Myocyte (in vitro differentiated cells): ENCODE measurements at regions not wholly inside any gene's neighbourhood (a gene's known extent, or its start where the extent isn't known, plus 50 kb on each side); places are given as distances from the start of the nearest gene placed in this dataset.

Experiments used
- DNase-seq: peaks from one replicate; pipeline ENCODE4 v3.0.0-alpha.2; 2012; ENCODE audit warnings: low read depth

GRCh38 chr4:59223292-59223941 is 1976.7 kb upstream of the ADGRL3 start:
- DNase-seq, result no peak

- no peak for DNase-seq
Observed at GRCh38 chr4:59238212-59238611, 1961.9 kb upstream of the ADGRL3 start.

GRCh38 chr4:59240011-59240410 is 1960.1 kb upstream of the ADGRL3 start:
- DNase-seq, result no peak

DNA sequence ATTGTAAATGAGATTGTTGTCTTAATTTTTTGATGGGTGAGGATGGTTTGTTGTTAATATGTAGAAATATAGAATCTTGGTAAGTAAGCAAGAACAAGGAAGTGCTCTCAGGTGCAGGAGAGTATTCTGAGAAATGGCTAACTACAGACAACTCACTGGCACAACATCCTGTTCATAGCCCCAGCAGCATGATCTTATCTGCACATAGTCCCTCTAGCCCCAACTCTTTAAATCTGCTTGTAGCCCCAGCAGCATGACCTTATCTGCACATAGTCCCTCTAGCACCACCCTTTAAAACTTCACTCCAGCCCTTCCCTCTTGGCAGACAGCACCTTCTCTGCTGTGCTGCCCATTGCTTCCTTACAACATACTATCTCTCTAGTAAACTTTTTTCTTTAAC is 1957.1 kb upstream of the ADGRL3 start:
- DNase-seq, result no peak

- DNase-seq, result no peak
Observed at GRCh38 chr4:59247032-59247431, 1953.1 kb upstream of the ADGRL3 start.

GRCh38 chr4:59248313-59248712 is 1951.8 kb upstream of the ADGRL3 start:
- no peak for DNase-seq

- DNase-seq, result no peak
Observed at GRCh38 chr4:59249110-59249509, 1951.0 kb upstream of the ADGRL3 start.

DNA sequence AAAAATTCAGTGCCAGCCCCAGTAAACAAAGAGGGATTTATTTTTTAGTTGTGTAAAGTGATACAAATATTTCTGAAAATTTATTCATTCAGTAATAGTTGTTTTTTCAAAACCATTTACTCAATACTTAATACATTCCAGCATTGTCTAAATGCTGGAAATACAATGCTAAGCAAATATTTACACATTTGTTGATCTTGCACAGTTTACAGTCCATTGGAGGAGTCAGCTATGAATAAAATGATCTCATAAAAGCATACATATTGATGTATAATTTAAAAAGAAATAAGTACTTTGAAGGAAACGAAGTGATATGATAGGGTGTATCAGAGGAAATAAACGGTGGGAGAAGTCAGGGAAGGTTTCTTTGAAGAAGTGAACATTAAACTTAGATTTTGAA is 1942.1 kb upstream of the ADGRL3 start:
- no peak for DNase-seq

- no peak for DNase-seq
Observed at GRCh38 chr4:59307609-59308008, 1892.5 kb upstream of the ADGRL3 start.

DNA sequence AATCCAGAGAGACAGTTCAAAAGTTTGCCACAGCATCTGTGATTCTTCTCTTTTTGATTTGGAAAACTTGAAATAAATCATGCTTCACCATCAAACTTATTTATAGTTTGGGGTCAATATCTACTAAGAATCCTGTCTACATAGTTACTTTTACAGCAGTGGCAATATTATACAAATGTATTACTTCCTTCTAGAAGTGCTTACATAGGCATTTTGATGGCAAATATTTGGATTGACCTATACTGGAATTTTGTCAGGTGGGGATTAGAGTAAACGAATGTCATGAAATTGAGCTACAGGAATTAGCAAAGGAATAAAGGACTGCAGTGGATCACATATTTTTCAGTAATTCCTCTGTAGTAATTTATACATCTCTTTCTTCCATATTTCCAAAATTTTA is 1885.5 kb upstream of the ADGRL3 start:
- no peak for DNase-seq

GRCh38 chr4:59339631-59340030 is 1860.5 kb upstream of the ADGRL3 start:
- no peak for DNase-seq

- no peak for DNase-seq
Observed at GRCh38 chr4:59341506-59341905, 1858.6 kb upstream of the ADGRL3 start.

DNA sequence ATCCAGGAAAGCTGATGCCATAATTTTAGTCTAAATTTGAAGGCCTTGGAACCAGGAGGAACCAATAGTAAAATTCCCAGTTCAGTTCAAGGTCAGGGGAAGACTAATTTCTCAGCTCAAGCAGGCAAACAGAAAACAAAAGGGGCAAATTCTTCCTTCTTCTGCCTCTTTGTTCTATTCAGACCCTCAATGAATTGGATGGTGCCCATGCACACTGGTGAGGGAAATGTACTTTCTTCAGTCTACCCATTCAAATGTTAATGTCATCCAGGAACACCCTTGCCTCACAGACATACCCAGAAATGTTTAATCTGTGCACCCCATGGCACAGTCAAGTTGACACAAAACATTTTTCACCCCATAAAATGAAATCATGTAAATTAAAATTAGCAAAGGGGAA is 1851.2 kb upstream of the ADGRL3 start:
- no peak for DNase-seq

DNA sequence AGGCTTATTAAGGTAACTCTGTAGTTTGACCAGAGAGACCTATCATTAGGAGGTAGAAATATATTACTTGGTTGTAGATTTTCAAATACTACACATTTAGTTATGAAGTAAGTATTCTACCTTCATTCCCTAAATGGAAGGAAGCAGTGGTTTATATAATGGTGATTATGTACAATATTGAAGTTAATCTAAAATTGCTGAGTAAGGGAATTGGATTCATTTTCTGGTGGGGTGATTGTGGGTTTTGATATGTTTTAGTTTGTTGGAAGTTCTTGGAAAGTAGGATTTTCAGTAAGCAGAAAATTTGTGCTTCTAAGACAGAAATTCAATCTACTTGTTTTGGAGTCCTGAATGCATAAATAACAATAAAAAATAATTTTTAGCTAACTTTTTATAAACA is 1830.9 kb upstream of the ADGRL3 start:
- no peak for DNase-seq

GRCh38 chr4:59374416-59374815 is 1825.7 kb upstream of the ADGRL3 start:
- DNase-seq, result no peak

- DNase-seq, result no peak
Observed at GRCh38 chr4:59380841-59381366, 1819.2 kb upstream of the ADGRL3 start.

GRCh38 chr4:59381591-59381990 is 1818.5 kb upstream of the ADGRL3 start:
- no peak for DNase-seq

- no peak for DNase-seq
Observed at GRCh38 chr4:59387759-59388758, 1812.1 kb upstream of the ADGRL3 start.

GRCh38 chr4:59393780-59394179 is 1806.3 kb upstream of the ADGRL3 start:
- DNase-seq, result no peak

- no peak for DNase-seq
Observed at GRCh38 chr4:59400334-59400733, 1799.8 kb upstream of the ADGRL3 start.

DNA sequence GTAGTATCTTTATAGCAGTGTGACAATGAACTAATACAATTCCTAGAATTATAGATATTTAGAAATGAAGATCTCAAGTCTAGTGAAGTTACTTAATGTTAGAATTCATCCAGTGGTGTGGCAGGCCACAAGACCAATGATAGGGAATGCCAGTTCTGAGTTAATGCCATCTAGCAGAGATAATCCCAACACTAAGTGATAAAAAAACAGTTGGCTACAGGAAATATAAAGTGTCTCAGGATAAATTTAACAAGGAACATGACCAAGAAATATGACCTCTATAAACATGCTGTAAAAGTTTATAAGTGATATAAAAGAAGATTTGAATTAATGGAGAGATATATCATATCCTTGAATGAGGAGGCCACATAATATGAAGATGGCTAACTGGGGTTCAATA is 1790.5 kb upstream of the ADGRL3 start:
- DNase-seq, result no peak

DNA sequence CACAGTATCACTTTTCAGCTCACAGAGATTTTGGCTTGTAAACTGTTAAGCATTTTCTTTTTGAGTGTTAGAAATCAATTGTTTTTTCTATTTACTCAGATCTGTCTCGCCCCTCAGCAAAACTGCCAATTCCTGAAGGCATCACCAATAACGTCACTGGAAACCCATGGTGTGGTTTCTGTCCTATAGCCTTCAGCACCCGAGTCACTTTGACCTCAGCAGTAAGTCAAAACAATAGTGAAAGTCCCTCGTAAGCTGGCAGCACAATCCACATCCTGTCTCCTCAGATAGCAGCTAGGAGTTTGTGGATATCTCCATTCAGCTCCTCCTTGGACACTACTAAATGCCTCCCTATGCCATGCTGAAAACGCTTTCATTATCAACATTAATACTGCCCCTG is 1787.4 kb upstream of the ADGRL3 start:
- no peak for DNase-seq
